ENCODE measurements at regions not wholly inside any gene's neighbourhood (a gene's known extent, or its start where the extent isn't known, plus 50 kb on each side); places are given as distances from the start of the nearest gene placed in this dataset.
"Not testable (repeated sequence)": the region's sequence is repeated elsewhere in the genome, so short reads cannot be mapped to it uniquely, and the experiment has no call there.

GRCh38 chr13:38159710-38160109 lies 189.9 kb upstream of the UFM1 start:
- DNase-seq (ENCODE audit: low spot score) = no peak

- DNase-seq (ENCODE audit: low spot score) = no peak
Measured at GRCh38 chr13:38147050-38147449, 202.6 kb upstream of the UFM1 start.

- DNase-seq (ENCODE audit: low spot score) = no peak
Measured at GRCh38 chr13:38141792-38142191, 207.9 kb upstream of the UFM1 start.

GRCh38 chr13:38135592-38135991 lies 214.1 kb upstream of the UFM1 start:
- no peak for DNase-seq (ENCODE audit: low spot score)

GRCh38 chr13:38121267-38121666 lies 228.4 kb upstream of the UFM1 start:
- DNase-seq (ENCODE audit: low spot score) = no peak

- no peak for DNase-seq (ENCODE audit: low spot score)
Measured at GRCh38 chr13:38103851-38104250, 234.3 kb upstream of the TRPC4 start.

GRCh38 chr13:38099751-38100150 lies 230.2 kb upstream of the TRPC4 start:
- DNase-seq (ENCODE audit: low spot score) = no peak

- DNase-seq (ENCODE audit: low spot score) = no peak
Measured at GRCh38 chr13:38093425-38093824, 223.9 kb upstream of the TRPC4 start.

GRCh38 chr13:38090913-38091312 lies 221.3 kb upstream of the TRPC4 start:
- no peak for DNase-seq (ENCODE audit: low spot score)

- DNase-seq (ENCODE audit: low spot score) = no peak
Measured at GRCh38 chr13:38086721-38087120, 217.1 kb upstream of the TRPC4 start.

GRCh38 chr13:38086013-38086412 lies 216.4 kb upstream of the TRPC4 start:
- DNase-seq (ENCODE audit: low spot score) = no peak

GRCh38 chr13:38073931-38074330 lies 204.4 kb upstream of the TRPC4 start:
- DNase-seq (ENCODE audit: low spot score) = no peak

GRCh38 chr13:38072696-38073095 lies 203.1 kb upstream of the TRPC4 start:
- DNase-seq (ENCODE audit: low spot score) = no peak

GRCh38 chr13:38071340-38071739 lies 201.8 kb upstream of the TRPC4 start:
- DNase-seq (ENCODE audit: low spot score) = not testable (repeated sequence)

- no peak for DNase-seq (ENCODE audit: low spot score)
Measured at GRCh38 chr13:38053896-38054295, 184.3 kb upstream of the TRPC4 start.

GRCh38 chr13:38046049-38046376 lies 176.4 kb upstream of the TRPC4 start:
- DNase-seq (ENCODE audit: low spot score) = no peak

- DNase-seq (ENCODE audit: low spot score) = peak; percentile 50
Measured at GRCh38 chr13:38045278-38046048, 175.9 kb upstream of the TRPC4 start.

- DNase-seq (ENCODE audit: low spot score) = no peak
Measured at GRCh38 chr13:38044067-38044466, 174.5 kb upstream of the TRPC4 start.

- DNase-seq (ENCODE audit: low spot score) = no peak
Measured at GRCh38 chr13:38042771-38043170, 173.2 kb upstream of the TRPC4 start.

- no peak for DNase-seq (ENCODE audit: low spot score)
Measured at GRCh38 chr13:38024431-38024830, 154.9 kb upstream of the TRPC4 start.

- DNase-seq (ENCODE audit: low spot score) = no peak
Measured at GRCh38 chr13:38017320-38017719, 147.7 kb upstream of the TRPC4 start.

- DNase-seq (ENCODE audit: low spot score) = no peak
Measured at GRCh38 chr13:38013676-38014075, 144.1 kb upstream of the TRPC4 start.

- DNase-seq (ENCODE audit: low spot score) = no peak
Measured at GRCh38 chr13:38012096-38012495, 142.5 kb upstream of the TRPC4 start.

GRCh38 chr13:38008636-38009035 lies 139.1 kb upstream of the TRPC4 start:
- DNase-seq (ENCODE audit: low spot score) = no peak

Data from RKO (cell line).